Activated CD4-positive, alpha-beta T cell treated with anti-CD3 and anti-CD28 coated beads, Interleukin-2, amount 50 U/mL, for 48 hours (primary cell): ENCODE measurements at regions not wholly inside any gene's neighbourhood (a gene's known extent, or its start where the extent isn't known, plus 50 kb on each side); places are given as distances from the start of the nearest gene placed in this dataset.
"Not testable (repeated sequence)": the region's sequence is repeated elsewhere in the genome, so short reads cannot be mapped to it uniquely, and the experiment has no call there.

Source experiments
- DNase-seq, 2 experiments: peaks; one replicate each; pipeline ENCODE4 v3.0.0-alpha.2; 2020

DNA sequence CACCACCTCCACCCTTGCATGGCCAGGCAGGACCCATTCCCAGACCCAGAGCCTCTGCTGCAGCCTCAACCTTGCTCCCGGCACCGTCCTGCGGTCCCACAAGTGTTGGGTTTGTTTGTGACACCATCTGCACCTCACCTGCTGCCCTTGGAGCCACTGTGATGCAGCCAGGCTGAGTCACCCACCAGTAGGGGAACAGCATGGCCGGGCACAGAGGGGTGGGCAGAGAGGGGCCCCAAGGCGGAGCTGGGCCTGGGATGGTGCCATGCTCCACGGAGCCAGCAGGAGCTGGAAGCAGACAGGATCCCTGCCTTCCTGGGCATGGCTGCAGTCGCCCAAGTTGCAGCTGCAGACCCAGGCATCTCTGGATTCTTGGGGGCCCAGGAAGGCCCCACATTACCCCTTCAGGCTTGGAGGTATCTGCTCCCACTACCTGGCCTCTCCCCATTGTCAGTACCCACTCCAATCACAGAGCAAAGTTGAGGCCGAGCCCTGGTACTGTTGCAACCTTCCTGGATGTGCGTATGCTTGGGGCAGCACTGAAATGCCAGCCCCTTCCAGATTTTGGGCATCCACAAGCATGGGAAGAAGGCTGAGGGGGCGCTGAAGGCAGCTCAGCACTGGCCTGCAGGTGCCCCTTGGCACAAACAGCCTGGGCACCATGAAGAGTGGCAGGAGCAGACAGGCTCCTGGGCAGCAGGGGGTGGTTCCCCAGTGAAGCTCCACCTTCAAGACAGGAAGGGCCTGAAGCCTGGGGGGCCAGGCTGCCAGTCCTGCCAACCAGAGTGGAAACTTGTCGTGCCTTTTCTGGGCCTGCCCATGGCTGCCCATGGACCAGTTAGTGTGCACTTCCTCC lies 172.8 kb downstream of the MATN1 start:
- no peak for DNase-seq

- DNase-seq = not testable (repeated sequence)
These were observed 173.5 kb downstream of the MATN1 start for GRCh38 chr1:30549872-30550271.

- no peak for DNase-seq
These were observed 175.1 kb downstream of the MATN1 start for GRCh38 chr1:30548294-30548693.

- DNase-seq = not testable (repeated sequence)
These were observed 176.1 kb downstream of the MATN1 start for GRCh38 chr1:30547326-30547725.

GRCh38 chr1:30545365-30545764 lies 178.0 kb downstream of the MATN1 start:
- DNase-seq = no peak

DNA sequence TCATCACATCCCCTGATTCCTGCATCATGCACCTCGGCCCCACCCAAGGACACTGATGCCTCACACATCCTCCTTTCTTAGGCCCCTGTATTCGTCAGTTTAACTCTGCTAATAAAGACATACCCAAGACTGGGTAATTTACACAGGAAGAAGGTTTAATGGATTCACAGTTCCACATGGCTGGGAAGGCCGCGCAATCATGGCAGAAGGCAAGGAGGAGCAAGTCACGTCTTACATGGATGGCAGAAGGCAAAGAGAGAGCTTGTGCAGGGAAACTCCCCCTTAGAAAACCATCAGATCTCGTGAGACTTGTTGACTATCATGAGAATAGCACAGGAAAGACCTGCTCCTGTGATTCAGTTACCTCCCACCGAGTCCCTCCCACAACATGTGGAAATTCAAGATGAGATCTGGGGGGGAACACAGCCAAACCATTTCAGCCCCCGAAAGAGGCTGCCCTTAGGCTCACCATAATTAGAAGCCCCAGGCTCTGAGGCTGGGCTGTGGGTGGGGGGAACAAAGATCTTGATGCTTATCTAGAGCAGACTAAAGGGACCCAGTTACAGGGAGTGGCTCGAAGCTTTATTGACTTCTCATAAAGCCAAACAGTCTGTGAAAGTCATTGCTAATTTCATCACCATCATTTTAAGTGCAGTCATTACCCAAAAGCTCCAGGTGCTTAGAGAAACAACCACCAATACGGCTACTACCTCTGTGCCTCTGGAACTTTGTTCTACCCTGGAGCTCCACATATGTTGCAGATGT lies 181.5 kb downstream of the MATN1 start:
- DNase-seq = no peak

DNA sequence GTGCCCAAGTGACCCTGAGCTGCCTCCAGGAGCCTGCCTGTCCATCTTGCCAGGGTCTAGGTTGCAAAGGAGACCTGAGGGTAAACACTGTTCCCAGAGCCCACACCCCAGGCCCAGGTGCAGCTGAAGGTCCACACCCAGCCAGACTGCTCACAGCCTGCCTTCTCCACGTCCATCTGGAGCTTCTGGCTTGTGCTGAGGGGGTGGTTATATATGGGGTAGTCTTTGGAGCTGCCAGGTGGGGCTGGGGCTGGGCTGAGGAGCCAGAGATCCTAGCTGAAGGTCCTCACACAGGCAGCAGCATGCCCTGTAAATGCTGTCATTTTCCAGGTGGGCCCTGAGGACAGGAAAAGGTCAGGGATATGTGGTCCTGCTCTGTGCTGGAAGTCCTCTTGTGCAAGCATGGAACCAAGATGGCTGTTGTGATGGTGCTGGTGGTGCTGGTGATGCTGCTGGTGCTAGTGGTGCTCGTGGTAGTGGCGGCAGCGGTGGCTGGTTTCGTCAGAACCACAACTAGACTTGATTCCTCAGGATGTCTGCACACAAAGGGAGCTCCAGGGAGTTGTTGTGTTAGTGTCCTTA lies 182.7 kb downstream of the MATN1 start:
- no peak for DNase-seq

GRCh38 chr1:30539884-30540283 lies 183.5 kb downstream of the MATN1 start:
- DNase-seq = no peak

- DNase-seq = no peak
These were observed 184.2 kb downstream of the MATN1 start for GRCh38 chr1:30538993-30539867.

GRCh38 chr1:30538226-30538992 lies 185.0 kb downstream of the MATN1 start:
- no peak for DNase-seq

GRCh38 chr1:30537279-30537678 lies 186.1 kb downstream of the MATN1 start:
- no peak for DNase-seq

DNA sequence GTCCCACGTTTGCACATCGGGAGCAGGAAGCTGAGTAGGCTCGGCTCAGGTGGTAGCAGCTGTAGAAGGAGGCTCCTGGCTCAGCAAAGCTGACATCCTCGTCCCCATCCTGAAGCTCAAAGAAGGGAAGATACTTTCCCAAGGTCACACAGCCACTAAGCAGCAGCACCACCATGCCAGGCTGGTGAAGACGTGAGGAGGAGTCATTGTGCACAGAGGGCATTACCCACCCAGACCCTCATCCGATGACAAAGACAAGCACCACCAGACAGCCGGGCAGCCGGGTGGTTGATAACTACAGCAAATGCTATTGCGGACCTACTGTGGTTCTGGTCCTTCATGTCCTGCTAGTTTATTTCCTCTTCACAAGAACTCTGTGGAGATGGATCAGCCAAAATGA lies 186.9 kb downstream of the MATN1 start:
- DNase-seq = no peak

- no peak for DNase-seq
These were observed 187.6 kb downstream of the MATN1 start for GRCh38 chr1:30535595-30536325.

DNA sequence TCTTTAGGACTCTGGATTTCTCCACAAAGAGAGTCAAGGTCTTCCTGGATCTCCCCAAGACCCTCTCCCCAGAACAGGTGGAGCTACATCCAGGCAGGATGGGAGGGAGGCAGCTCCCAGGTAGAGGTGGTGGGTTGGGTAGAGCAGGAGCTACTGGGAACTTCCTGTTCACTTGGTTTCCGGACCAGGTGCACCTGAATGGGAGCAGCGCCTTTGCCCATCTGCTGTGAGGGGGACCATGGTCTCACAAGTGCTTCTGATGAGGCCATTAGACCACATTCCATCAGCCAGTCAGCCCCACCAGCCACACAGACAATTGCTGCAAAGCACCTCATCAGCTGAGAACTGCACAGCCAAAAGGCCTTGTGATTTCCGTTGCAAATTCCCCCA lies 188.8 kb downstream of the MATN1 start:
- DNase-seq = no peak

DNA sequence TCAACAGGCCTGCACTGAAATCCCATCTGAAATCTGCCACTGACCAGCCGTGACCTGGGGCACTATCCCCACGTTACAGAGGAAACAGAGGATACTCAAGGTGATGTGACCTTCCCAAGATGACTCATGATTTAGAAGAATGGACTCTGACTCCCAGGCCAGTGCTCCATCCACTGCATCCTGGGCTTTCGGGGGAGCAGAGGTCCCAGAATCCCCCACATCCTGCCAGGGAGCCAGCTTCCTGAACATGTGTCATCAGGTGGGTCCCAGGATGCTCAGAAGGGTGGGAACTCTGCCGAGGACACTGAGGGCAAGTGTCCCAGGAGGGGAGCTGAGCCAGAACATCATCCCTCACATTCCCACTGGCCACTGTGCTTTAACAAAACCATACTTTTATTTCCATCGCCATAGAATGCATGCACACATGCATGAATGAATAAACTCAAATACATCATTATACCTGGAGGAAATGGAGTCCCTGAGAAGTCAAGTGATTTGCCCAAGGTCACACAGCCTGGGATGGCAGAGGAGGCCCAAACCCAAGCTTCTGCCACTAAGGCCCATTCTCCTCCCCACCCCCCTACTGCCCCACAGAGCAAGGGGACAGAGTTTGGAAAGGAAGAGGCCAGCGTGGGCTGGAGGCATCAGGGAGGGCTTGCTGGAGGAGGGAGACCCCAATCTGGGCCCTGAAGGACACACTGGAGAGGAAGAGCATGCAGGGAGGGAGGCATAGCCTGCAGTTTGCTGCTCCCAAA lies 189.4 kb downstream of the MATN1 start:
- DNase-seq = no peak

DNA sequence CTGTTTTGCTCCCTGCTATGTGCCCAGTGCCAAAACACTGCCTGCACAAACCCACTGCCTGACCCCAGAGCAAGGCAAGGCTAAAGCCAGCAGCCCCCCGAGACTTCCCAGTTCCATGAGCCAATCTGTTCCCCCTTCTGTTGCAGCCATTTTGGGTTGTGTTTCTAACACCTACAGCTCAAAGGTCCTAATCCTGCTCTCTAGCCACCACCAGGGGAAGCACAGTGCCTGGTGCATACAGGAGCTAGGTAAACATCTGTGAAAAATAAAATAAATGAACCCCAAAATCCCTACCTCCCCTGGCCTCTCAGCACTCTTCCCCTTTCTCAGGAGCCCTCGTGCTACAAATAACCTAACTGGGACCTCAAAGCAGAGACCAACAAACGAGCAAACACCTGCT lies 190.2 kb downstream of the MATN1 start:
- DNase-seq = no peak

DNA sequence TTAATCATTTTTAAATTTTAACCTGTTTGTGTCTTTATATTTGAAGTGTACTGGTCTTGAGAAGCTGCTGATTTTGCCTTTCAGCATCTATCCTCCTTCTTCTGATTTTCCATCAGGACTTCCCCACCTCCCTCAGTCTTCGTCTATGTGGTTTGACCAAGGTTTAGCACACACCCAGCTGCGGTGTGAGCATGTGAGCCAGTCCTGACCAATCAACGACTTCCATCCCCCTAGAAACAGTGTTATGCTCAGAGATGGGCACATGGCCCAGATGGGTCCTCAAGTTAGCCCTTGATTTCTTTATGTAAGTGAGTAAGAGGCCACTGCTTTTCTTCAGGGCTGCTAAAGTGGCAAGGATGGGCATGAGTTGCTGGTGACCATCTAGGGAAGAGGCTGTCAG lies 190.8 kb downstream of the MATN1 start:
- DNase-seq = no peak

- DNase-seq = no peak
These were observed 195.8 kb downstream of the MATN1 start for GRCh38 chr1:30527511-30528140.

DNA sequence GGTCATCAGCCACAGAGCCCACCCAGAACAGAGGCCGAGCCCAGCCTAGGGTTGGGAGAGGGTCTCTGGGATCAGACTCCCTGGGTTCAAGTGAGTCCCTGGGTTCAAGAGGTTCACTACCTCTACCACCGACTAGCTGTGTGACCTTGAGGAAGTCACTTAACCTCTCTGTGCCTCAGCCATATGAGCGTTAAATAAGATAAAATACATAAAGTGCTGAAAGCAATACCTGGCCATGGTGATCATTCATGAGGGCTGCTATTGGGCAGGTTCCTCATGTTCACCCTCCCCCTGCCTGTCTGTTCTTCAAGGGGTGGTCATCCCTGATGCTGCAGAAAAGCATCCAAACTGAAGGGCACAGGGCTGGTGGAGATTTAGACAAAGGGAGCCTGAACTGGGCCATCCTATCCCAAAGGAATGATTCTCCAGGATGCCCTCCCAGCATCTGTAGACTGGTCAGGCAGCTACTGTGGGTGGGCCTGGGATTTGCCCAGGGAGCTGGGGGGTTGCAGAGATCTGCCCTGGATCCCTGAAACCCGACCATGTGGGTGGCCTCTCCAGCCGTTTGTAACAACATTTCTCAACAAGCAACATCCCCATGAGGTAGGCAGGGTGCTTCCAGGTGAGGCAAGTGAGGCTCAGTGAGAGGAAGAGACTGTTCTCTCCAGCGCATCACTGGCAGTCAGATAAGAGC lies 196.6 kb downstream of the MATN1 start:
- DNase-seq = no peak
